ENCODE measurements at regions not wholly inside any gene's neighbourhood (a gene's known extent, or its start where the extent isn't known, plus 50 kb on each side); places are given as distances from the start of the nearest gene placed in this dataset.

- DNase-seq, result no peak
These were observed 251.2 kb upstream of the NOX3 start for GRCh38 chr6:155706806-155707205.

GRCh38 chr6:155706341-155706740, 250.7 kb upstream of the NOX3 start:
- no peak for DNase-seq

DNA sequence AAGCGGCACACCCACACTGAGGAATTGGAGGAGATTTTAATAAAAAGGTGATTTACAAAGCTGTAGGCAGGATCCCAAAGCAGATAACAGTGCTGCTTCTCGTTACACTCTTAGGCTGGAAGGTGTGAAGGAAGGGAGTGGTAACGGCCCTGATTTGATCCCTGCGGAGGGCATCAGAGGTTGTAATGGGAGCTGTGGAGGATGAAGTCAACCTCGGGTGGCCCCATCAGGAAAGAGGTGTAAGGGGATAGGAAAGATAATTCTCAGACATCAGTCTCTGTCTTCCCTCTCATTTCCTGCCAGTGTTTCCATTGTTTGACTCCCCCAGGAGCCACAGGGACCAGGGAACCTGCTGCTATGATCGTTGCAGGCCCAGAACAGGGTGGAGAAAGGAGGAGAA, 245.7 kb upstream of the NOX3 start:
- DNase-seq, result no peak

DNA sequence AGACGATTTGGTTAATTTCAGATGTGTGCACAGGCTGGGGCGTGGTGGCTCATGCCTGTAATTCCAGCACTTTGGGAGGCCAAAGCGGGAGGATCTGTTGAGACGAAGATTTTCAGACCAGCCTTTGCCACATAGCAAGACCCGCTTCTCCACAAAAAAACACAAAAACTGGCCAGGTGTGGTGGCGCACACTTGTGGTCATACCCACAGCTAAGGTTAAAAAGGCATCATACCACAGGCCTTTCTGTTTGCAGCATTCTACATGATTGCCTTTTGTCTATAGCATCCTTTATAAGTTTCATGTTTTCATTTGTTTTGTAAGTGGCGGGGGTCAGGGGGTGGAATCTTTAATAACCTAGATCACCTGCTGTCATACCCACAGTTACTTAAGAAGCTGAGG, 239.9 kb upstream of the NOX3 start:
- no peak for DNase-seq

GRCh38 chr6:155694419-155694790, 238.8 kb upstream of the NOX3 start:
- DNase-seq, result no peak

- DNase-seq, result no peak
These were observed 238.2 kb upstream of the NOX3 start for GRCh38 chr6:155693573-155694418.

DNA sequence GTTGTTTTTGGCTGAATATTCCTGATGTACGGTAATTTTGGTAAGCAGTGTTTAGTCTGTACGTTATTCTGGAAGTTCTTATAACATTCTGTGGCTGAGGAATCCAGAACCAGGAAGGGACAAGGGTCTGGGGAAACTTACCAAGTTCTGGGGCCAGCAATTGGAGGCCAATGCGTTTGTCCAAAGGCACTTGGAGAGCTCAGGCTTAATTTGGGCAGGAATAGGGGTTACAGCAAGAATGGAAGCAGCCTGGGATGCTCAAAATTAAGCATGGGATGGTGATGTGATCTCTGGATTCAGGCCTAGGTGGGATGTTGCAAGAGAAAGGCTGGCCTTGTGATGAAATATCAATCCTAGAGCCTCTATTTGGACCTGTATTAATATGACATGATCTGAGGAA, 235.2 kb upstream of the NOX3 start:
- no peak for DNase-seq

GRCh38 chr6:155687645-155688044, 232.0 kb upstream of the NOX3 start:
- DNase-seq, result no peak

DNA sequence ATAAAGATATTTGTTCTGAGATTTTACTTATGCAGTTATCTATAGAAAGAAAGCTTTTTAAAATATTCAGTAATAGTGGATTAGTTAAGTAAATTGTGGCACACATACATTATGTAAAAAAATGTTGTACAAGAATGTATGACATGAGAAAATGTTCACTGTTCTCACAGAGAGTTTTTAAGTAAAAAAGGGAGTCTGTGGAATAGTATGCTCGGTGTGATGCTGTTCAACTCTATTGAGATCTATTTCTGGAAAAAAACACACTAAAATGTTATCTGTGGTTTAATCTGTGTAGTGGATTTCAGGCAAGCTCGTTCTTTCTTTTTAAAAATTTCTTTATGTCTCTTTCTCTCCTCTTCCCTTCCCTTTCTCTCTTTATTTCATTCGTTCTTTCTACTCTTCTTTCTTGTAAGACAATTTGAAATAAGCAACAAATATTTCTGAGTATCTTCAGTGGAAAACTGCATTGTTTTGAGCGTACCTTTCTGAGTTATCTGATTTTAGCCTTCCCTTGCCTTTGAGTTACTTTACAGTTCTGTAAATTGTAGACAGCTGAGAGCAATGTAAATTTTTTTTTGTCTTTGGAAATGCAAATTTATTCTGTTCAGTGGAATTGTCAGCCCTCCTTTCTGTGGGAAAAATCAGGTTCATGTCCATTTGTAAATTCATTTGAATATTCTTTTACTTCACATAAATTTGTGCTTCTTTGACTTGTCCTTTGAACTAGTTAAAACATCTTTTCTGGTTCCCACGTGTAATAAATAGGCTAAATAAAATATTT, 229.0 kb upstream of the NOX3 start:
- DNase-seq, result no peak

DNA sequence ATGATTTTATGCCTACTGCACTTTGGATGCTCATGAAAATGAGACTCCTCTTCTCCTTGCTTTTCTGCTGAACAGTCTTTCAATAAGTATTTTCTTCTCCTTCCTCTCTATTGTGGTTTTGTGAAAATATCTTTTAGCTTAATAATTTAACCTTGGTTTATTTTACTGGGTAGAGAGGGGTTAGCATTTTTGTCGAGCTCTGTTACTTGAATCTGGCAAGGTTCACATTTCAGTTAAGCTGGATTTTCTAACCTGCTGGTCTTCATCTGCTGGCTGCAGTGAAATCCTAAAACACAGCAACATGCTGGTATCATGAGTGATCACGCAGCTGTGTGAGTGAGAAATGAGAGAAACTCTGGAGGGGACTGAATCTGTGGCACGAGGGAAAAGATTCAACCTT, 222.7 kb upstream of the NOX3 start:
- no peak for DNase-seq

DNA sequence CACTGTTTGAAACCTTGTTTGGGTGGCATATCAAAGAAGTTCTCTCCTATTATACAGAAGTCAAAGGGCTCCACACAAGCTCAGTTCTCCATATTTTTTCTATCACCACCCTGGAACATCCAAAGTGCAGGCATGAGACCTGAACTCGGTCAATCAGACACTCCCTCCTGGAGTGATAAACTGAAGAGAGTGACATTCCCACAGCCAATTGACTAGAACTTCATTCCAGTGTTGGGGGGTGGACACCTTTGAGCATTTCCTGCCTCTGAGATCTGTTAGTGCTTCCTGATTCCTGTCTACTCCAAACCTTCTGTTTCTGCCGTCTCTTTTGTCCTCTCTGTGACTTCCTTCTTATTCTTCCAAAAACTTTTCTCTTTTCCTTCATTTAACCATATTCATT, 220.7 kb upstream of the NOX3 start:
- DNase-seq, result no peak

- DNase-seq, result no peak
These were observed 215.0 kb upstream of the NOX3 start for GRCh38 chr6:155670655-155671054.

DNA sequence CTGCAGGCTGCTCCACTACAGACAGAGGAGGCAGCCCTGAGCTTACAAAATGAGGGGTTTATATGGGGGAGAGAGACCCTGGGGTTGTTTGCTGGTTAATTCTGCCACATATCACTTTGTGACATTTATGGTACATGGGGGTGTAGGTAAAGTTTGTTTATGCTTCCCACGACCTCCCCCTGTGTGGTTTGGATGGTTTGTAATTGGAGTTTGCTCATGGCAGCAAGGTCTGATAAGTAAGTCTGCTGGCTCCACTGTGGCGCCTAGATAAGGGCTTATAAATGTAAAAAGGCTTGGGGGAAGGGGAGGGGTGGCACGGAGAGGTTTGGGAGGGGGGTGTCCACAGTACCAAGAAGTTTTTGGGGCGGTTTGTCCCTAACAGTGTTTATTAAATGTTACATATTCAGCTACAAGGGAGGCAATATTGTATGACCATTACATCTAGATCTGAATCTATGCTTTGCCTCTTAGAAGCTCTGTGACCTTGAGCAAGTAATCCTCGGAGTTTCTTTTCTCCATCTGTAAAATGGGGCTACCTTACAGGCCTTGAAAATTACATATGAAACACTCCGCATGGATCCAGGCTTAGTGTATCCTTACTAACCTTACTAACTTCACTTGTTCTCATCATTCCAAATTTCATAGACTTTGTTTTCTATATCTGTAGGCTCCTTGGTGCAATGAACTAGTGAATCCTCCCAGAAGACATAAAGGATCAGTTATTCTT, 204.8 kb upstream of the NOX3 start:
- no peak for DNase-seq

GRCh38 chr6:155656024-155656423, 200.4 kb upstream of the NOX3 start:
- DNase-seq, result no peak

GRCh38 chr6:155654474-155654873, 198.8 kb upstream of the NOX3 start:
- no peak for DNase-seq

DNA sequence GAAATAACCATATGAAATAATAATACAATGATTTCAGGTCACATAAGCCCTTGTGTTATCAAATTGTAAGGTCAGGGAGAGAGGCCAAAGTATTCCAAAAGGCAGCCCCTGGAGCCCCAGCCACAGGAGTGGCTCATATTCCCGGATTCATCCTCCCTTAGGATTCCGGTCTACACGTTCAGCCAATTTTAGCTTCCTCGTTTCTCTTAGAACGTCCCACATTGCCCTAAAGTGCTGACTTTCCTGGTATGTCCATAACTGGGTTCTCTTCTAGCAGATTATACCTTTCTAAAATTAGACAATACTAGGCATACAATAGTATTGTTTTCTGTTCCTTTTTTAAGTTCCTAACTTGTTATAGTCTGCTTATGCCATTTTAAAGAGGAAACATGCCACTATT, 192.7 kb upstream of the NOX3 start:
- no peak for DNase-seq

- DNase-seq, result no peak
These were observed 191.7 kb upstream of the NOX3 start for GRCh38 chr6:155647354-155647753.

DNA sequence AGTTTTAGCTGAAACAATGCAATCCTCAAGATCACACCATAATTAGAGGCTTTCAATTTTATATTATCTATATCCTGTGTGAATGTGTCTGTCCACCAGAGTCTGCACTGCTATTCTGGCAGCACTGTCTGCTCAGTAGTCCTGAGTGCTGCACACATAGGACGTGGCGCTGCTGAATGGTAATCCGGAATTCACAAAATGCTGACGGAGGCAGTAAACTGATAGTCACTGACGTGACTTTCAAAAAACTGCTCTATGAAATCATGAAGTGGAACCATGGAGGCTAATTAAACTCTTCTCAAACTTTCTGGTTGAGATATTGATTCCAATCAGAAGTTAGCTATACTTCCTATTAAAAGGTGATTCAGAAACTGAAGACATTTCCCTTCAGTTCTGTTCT, 190.8 kb upstream of the NOX3 start:
- no peak for DNase-seq

- DNase-seq, result no peak
These were observed 189.7 kb upstream of the NOX3 start for GRCh38 chr6:155645325-155645724.

DNA sequence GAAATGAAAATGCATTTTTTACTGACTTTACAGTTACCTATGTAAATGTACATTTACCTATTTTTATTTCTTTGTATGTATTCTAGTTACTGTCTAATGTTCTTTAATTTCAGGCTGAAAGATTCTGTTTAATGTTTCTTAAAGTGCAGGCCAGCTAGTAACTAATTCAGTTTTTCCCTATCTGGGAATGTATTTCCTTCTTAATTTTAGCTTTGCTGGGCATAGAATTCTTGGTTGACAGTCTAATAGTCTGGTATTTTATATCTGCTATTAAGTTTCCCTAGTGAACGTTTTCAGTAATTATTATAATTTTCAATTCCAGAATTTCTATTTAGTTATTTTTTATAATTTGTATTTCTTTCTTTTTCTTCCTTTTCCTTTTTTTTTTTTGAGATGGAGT, 186.0 kb upstream of the NOX3 start:
- DNase-seq, result no peak

DNA sequence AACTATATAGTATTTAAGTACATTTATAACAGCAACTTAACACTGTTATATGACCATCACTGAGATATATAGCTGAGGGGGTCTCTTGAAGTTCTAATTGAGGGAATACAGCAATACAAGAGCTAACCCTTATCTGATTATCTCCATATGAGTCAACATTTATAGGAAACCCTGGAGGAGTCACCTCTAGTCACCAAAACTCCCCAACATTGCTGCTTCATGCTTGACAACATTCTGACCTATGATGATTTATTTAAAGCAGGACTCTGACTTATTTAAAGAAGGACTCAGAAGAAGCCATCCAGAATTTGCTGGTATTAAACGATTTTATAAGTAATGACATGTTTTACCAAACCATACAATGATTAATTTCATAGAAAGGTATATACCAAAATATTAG, 182.6 kb upstream of the NOX3 start:
- no peak for DNase-seq

GRCh38 chr6:155635416-155635815, 179.8 kb upstream of the NOX3 start:
- DNase-seq, result no peak

GRCh38 chr6:155630085-155630484, 174.4 kb upstream of the NOX3 start:
- DNase-seq, result no peak

- DNase-seq, result no peak
These were observed 174.0 kb upstream of the NOX3 start for GRCh38 chr6:155629652-155630051.
